Mesendoderm (in vitro differentiated cells): ENCODE measurements at regions not wholly inside any gene's neighbourhood (a gene's known extent, or its start where the extent isn't known, plus 50 kb on each side); places are given as distances from the start of the nearest gene placed in this dataset.
"Not testable (repeated sequence)": the region's sequence is repeated elsewhere in the genome, so short reads cannot be mapped to it uniquely, and the experiment has no call there.

Experiments used
- DNase-seq: peaks from one replicate; pipeline ENCODE4 v3.0.0; 2013
- H2AK5ac ChIP-seq: 2 replicates; pipeline ENCODE4 v1.6.1; 2013; ENCODE audit warnings: low read length, inconsistent platforms
- H2BK120ac ChIP-seq: 2 replicates; pipeline ENCODE4 v1.6.1; 2013; ENCODE audit warnings: low read depth, mild to moderate bottlenecking, low read length, moderate library complexity, mixed read lengths
- H2BK15ac ChIP-seq: replicated peaks from 2 replicates; pipeline ENCODE4 v1.6.1; 2013; ENCODE audit warnings: low read depth, mild to moderate bottlenecking, moderate library complexity
- H2BK5ac ChIP-seq: 2 replicates; pipeline ENCODE4 v1.6.1; 2013; ENCODE audit warnings: low read length, inconsistent platforms
- H3K18ac ChIP-seq: 2 replicates; pipeline ENCODE4 v1.6.1; 2013; ENCODE audit warnings: mild to moderate bottlenecking, low read length, mixed read lengths
- H3K23ac ChIP-seq: one replicate; pipeline ENCODE4 v1.6.1; 2013; ENCODE audit warnings: low read length
- H3K27ac ChIP-seq: 2 replicates; pipeline ENCODE4 v1.5.1; 2013; ENCODE audit warnings: low read depth, mild to moderate bottlenecking, inconsistent platforms, low read length, moderate library complexity
- H3K27me3 ChIP-seq: 2 replicates; pipeline ENCODE4 v1.6.1; 2013; ENCODE audit warnings: low read length, control low read depth, mild to moderate bottlenecking, inconsistent platforms; ENCODE audit not compliant: insufficient read depth, poor library complexity
- H3K36me3 ChIP-seq: 2 replicates; pipeline ENCODE4 v1.6.1; 2013; ENCODE audit warnings: low read length, inconsistent platforms; ENCODE audit not compliant: control insufficient read depth, insufficient read depth
- H3K4ac ChIP-seq: one replicate; pipeline ENCODE4 v1.6.1; 2013; ENCODE audit warnings: low read depth, mild to moderate bottlenecking, low read length, moderate library complexity
- H3K4me1 ChIP-seq: 2 replicates; pipeline ENCODE4 v1.6.1; 2013; ENCODE audit warnings: low read depth, low read length, inconsistent platforms; ENCODE audit not compliant: control insufficient read depth
- H3K4me2 ChIP-seq: 2 replicates; pipeline ENCODE4 v1.6.1; 2013; ENCODE audit warnings: low read length
- H3K4me3 ChIP-seq: 2 replicates; pipeline ENCODE4 v1.5.1; 2013; ENCODE audit warnings: mild to moderate bottlenecking, low read length
- H3K56ac ChIP-seq: one replicate; pipeline ENCODE4 v1.6.1; 2013; ENCODE audit warnings: low read length
- H3K79me1 ChIP-seq: 2 replicates; pipeline ENCODE4 v1.6.1; 2013; ENCODE audit warnings: low read length, inconsistent platforms
- H3K79me2 ChIP-seq: 2 replicates; pipeline ENCODE4 v1.6.1; 2013; ENCODE audit warnings: mild to moderate bottlenecking, low read length; ENCODE audit not compliant: control insufficient read depth, insufficient read depth
- H3K9ac ChIP-seq: 2 replicates; pipeline ENCODE4 v1.6.1; 2013; ENCODE audit warnings: low read length, inconsistent platforms
- H4K5ac ChIP-seq: one replicate; pipeline ENCODE4 v1.6.1; 2013; ENCODE audit warnings: low read length
- H4K8ac ChIP-seq: one replicate; pipeline ENCODE4 v1.6.1; 2013; ENCODE audit warnings: low read depth, mild to moderate bottlenecking, control low read depth, low read length, moderate library complexity
- WGBS: extraction: QIAGEN DNeasy Blood & Tissue Kit; methylation state at CpG from one replicate; pipeline ENCODE4 v1.1.7; 2013; ENCODE audit warnings: low lambda C conversion rate, missing lambda C conversion rate; ENCODE audit not compliant: insufficient coverage; ENCODE audit errors: extremely low coverage; 5-methylcytosine and 5-hydroxymethylcytosine counted together

GRCh38 chr17:26731005-26731921 is 562.7 kb upstream of the WSB1 start:
- Histone ChIP-seq H3K9ac (no peak overlapping the region), H3K18ac (no peak overlapping the region)
- no CpG with 5 or more reads among the region's 96 CpGs for WGBS

GRCh38 chr17:26731926-26732325 is 562.0 kb upstream of the WSB1 start:
- not testable (repeated sequence) for H2BK5ac ChIP-seq, H3K4me3 ChIP-seq, H3K27ac ChIP-seq, H2AK5ac ChIP-seq, H3K79me2 ChIP-seq, H2BK15ac ChIP-seq, H3K4me2 ChIP-seq, H3K56ac ChIP-seq, H4K5ac ChIP-seq, H2BK120ac ChIP-seq, H3K23ac ChIP-seq, H3K4me1 ChIP-seq, H3K27me3 ChIP-seq, DNase-seq, H3K4ac ChIP-seq, H3K9ac ChIP-seq, H3K36me3 ChIP-seq, H3K18ac ChIP-seq, H3K79me1 ChIP-seq, H4K8ac ChIP-seq
- WGBS = no CpG with 5 or more reads among the region's 22 CpGs

More at GRCh38 chr17:26731005-26731921, 562.7 kb upstream of the WSB1 start:
- Histone ChIP-seq H3K27ac (no peak overlapping the region), H2BK120ac (no peak overlapping the region), H3K23ac (no peak overlapping the region), H3K36me3 (no peaks in the 10 kb centered on the region), H3K56ac (no peak overlapping the region), H2AK5ac (no peak overlapping the region), H3K4me2 (no peak overlapping the region), H3K79me1 (no peaks in the 10 kb centered on the region), H3K79me2 (no peaks in the 10 kb centered on the region), H3K4me1 (no peaks in the 10 kb centered on the region), H4K5ac (no peak overlapping the region), H2BK15ac (no peak overlapping the region), H4K8ac (no peak overlapping the region), H3K4me3 (no peak overlapping the region), H3K4ac (no peak overlapping the region), H2BK5ac (no peak overlapping the region), H3K27me3 (no peaks in the 10 kb centered on the region)
- DNase-seq = no peak

- H2AK5ac ChIP-seq, H3K4me1 ChIP-seq, H3K79me2 ChIP-seq, H2BK15ac ChIP-seq, H3K27ac ChIP-seq, H3K18ac ChIP-seq, H3K23ac ChIP-seq, H4K8ac ChIP-seq, H3K4me2 ChIP-seq, H3K4ac ChIP-seq, DNase-seq, H2BK5ac ChIP-seq, H3K27me3 ChIP-seq, H3K9ac ChIP-seq, H3K79me1 ChIP-seq, H2BK120ac ChIP-seq, H4K5ac ChIP-seq, H3K36me3 ChIP-seq, H3K4me3 ChIP-seq, H3K56ac ChIP-seq: not testable (repeated sequence)
- WGBS = 100% methylated on average over 1 of the region's 2 CpGs
Measured at GRCh38 chr17:26734775-26735174, 559.1 kb upstream of the WSB1 start.

- H4K5ac ChIP-seq, H2BK5ac ChIP-seq, H3K79me2 ChIP-seq, H3K79me1 ChIP-seq, H2AK5ac ChIP-seq, H3K4ac ChIP-seq, H2BK15ac ChIP-seq, H3K9ac ChIP-seq, H3K56ac ChIP-seq, H3K27ac ChIP-seq, H3K23ac ChIP-seq, H3K18ac ChIP-seq, H3K27me3 ChIP-seq, H4K8ac ChIP-seq, H3K4me2 ChIP-seq, H3K4me1 ChIP-seq, H2BK120ac ChIP-seq, H3K4me3 ChIP-seq, H3K36me3 ChIP-seq, DNase-seq: not testable (repeated sequence)
- no CpG with 5 or more reads among the region's 6 CpGs for WGBS
Measured at GRCh38 chr17:26735977-26736376, 557.9 kb upstream of the WSB1 start.

- H3K27ac ChIP-seq = no peak overlapping the region
- H2BK120ac ChIP-seq = no peak overlapping the region
- no peaks in the 10 kb centered on the region for H3K27me3 ChIP-seq
- H3K4ac ChIP-seq = no peak overlapping the region
- H3K4me2 ChIP-seq = no peak overlapping the region
- H3K4me3 ChIP-seq = no peak overlapping the region
- H3K56ac ChIP-seq = no peak overlapping the region
- no peak overlapping the region for H2BK5ac ChIP-seq
- H3K9ac ChIP-seq = no peak overlapping the region
- DNase-seq = no peak
- H3K23ac ChIP-seq = no peak overlapping the region
- no peak overlapping the region for H4K5ac ChIP-seq
- no peaks in the 10 kb centered on the region for H3K4me1 ChIP-seq
- no peaks in the 10 kb centered on the region for H3K79me2 ChIP-seq
- no peak overlapping the region for H3K18ac ChIP-seq
- no peak overlapping the region for H4K8ac ChIP-seq
- no peak overlapping the region for H2AK5ac ChIP-seq
- H3K36me3 ChIP-seq = no peaks in the 10 kb centered on the region
- no CpG with 5 or more reads among the region's 103 CpGs for WGBS
- no peaks in the 10 kb centered on the region for H3K79me1 ChIP-seq
- no peak overlapping the region for H2BK15ac ChIP-seq
Measured at GRCh38 chr17:26765860-26766709, 527.8 kb upstream of the WSB1 start.
